HUES64 (cell line): ENCODE measurements at regions not wholly inside any gene's neighbourhood (a gene's known extent, or its start where the extent isn't known, plus 50 kb on each side); places are given as distances from the start of the nearest gene placed in this dataset.

Source experiments
- H3K27ac ChIP-seq: 2 replicates; pipeline ENCODE4 v1.7.0; 2013; ENCODE audit warnings: low read depth, low read length, inconsistent platforms
- H3K27me3 ChIP-seq: 2 replicates; pipeline ENCODE4 v1.6.1; 2013; ENCODE audit warnings: mild to moderate bottlenecking, low read length; ENCODE audit not compliant: insufficient read depth
- H3K36me3 ChIP-seq: 2 replicates; pipeline ENCODE4 v1.6.1; 2013; ENCODE audit warnings: mild to moderate bottlenecking, low read length; ENCODE audit not compliant: insufficient read depth
- H3K4me1 ChIP-seq: 2 replicates; pipeline ENCODE4 v1.6.1; 2013; ENCODE audit warnings: mild to moderate bottlenecking, low read length, moderate library complexity; ENCODE audit not compliant: insufficient read depth
- H3K4me3 ChIP-seq: 2 replicates; pipeline ENCODE4 v1.5.1; 2013; ENCODE audit warnings: mild to moderate bottlenecking, low read length, moderate library complexity
- H3K9ac ChIP-seq: 2 replicates; pipeline ENCODE4 v1.6.1; 2013; ENCODE audit warnings: mild to moderate bottlenecking, low read depth, low read length
- H3K9me3 ChIP-seq: 2 replicates; pipeline ENCODE4 v1.6.1; 2013; ENCODE audit warnings: low read depth, low read length; ENCODE audit not compliant: insufficient read depth
- WGBS: fragments of 150-250, 120-280 bp; methylation state at CpG from one replicate; pipeline ENCODE4 v1.1.7; 2013; ENCODE audit warnings: missing lambda C conversion rate; 5-methylcytosine and 5-hydroxymethylcytosine counted together

GRCh38 chr2:63785096-63785495, 56.6 kb upstream of the UGP2 start:
- Histone ChIP-seq H3K4me1 (peaks cover 35% of the 10 kb centered on the region), H3K4me3 (no peak overlapping the region), H3K36me3 (no peaks in the 10 kb centered on the region), H3K27ac (no peak overlapping the region), H3K9ac (no peak overlapping the region), H3K9me3 (no peaks in the 10 kb centered on the region), H3K27me3 (no peaks in the 10 kb centered on the region)
- no CpG with 5 or more reads among the region's 1 CpG for WGBS

DNA sequence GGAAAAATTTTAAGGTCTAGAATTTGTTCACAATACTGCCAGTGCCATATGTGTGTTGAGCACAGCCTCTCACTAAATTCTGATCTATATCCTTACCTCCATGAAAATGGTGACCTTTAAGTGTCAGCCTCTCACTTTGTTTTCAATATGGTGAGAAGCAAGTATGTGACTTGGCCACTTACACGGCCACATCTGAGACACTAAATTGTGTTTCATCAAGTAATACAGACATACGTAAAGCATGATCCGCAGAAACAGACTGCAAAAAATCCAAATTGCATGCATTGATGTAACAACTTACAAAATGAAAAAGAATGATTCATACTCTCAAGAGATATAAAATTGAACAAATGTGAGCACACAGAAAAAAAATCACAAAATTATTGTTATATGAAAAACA, 55.2 kb upstream of the UGP2 start:
- Histone ChIP-seq H3K27ac (no peak overlapping the region), H3K9ac (no peak overlapping the region), H3K4me1 (peaks cover 28% of the 10 kb centered on the region), H3K27me3 (no peaks in the 10 kb centered on the region), H3K4me3 (no peak overlapping the region), H3K9me3 (no peaks in the 10 kb centered on the region), H3K36me3 (no peaks in the 10 kb centered on the region)
- 97% methylated on average over 3 of the region's 3 CpGs for WGBS

DNA sequence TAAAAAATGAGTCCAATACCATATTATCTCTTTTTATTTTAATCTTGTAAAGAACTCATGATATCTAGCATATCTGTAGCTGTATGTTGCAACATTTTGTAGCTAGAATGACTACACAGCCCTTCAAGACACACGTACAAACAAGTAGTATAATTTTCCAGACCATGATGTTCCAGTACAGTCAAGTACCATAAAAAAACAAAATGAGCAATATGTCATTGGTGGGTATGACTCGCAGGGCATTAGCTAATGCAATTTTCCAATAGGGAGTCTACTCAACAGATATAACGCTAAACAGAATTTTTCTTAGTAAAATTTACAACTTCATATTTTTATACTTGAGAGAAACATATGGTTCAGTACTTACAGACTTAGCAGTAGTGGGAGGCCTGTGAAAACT, 53.6 kb upstream of the UGP2 start:
- no peaks in the 10 kb centered on the region for H3K36me3 ChIP-seq
- no peak overlapping the region for H3K27ac ChIP-seq
- 100% methylated on average over 2 of the region's 3 CpGs for WGBS
- H3K9me3 ChIP-seq: no peaks in the 10 kb centered on the region
- no peak overlapping the region for H3K4me3 ChIP-seq
- H3K9ac ChIP-seq: no peak overlapping the region
- H3K27me3 ChIP-seq: no peaks in the 10 kb centered on the region
- H3K4me1 ChIP-seq: peaks cover 26% of the 10 kb centered on the region

DNA sequence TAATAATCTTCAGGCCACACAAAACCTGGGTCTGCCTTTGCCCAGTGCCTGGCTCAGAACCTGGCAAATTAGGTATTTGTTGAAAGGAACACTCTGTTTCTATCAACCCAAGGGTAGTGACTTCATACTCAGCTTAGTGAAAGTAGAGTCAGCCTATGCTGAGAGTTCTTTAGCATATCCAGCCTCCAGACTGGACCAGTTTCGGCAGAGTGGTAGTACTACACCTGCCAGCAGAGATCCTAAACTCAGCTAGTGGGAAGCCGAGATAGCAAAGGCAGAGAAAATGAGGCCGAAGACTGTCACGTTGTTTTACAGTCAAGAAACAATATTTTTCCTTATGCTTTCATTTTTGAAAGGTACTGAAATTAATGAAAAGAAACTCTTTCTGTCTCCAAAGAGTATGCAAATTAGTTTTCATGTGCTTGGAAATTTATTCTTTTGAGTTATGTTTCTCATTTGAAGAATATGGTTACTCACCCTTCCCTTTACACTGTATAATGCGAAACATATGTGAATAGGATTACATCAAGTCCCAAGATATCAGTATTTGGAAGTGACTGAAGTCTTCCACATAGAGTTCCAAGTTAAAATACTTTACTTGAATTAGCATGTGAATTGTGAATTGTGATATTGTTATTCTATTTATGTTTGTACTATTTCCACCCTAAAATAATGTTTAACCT, 52.2 kb upstream of the UGP2 start:
- Histone ChIP-seq H3K36me3 (no peaks in the 10 kb centered on the region), H3K27ac (no peak overlapping the region), H3K4me3 (no peak overlapping the region), H3K27me3 (no peaks in the 10 kb centered on the region), H3K4me1 (peaks cover 24% of the 10 kb centered on the region), H3K9me3 (no peaks in the 10 kb centered on the region), H3K9ac (no peak overlapping the region)
- 92% methylated on average over 4 of the region's 5 CpGs for WGBS

DNA sequence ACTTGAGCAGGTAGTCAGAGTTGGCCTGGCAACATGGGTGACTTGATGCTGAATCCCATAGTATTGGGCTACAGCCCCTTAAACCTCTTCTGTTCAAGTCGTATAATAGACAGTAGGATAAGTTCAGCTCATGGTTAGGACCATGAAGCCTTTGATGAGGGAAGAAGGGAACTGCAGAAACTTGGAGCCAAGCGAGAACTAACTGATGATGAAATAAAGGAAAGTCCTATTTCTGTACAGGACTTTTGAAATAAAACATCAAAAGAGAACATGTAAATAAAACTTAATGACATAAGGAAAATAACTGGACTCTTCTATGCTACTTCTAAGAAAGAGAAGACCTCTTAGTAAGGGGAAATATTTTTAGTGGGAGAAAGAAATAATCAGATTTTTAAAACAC, 51.2 kb upstream of the UGP2 start:
- Histone ChIP-seq H3K36me3 (no peaks in the 10 kb centered on the region), H3K9me3 (no peaks in the 10 kb centered on the region), H3K4me3 (no peak overlapping the region), H3K9ac (no peak overlapping the region), H3K4me1 (peaks cover 14% of the 10 kb centered on the region), H3K27ac (no peak overlapping the region), H3K27me3 (no peaks in the 10 kb centered on the region)
- WGBS: 84% methylated on average over 2 of the region's 2 CpGs

GRCh38 chr2:63790906-63791305, 50.8 kb upstream of the UGP2 start:
- 56% methylated on average over 1 of the region's 1 CpG for WGBS

DNA sequence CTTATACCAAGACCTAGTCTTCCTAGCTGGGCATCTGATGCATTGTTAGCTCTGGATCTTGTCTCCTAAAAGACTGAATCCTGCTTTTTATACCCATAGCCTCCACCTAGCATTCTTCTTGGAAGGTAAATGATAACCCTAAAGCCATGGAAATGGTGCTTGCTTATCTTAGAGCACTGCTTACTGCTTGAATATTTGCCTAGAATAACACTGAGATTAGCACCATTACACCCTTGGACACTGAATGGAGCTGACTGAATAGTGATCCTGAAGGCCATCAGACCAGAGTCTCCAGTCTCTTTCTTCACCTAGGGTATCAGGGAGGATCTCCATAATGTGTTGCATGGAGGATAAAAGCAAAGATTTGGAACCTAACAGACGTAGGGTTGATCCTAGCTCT, 50.3 kb upstream of the UGP2 start:
- H3K36me3 ChIP-seq: no peaks in the 10 kb centered on the region
- no peaks in the 10 kb centered on the region for H3K9me3 ChIP-seq
- no CpG with 5 or more reads among the region's 1 CpG for WGBS
- no peak overlapping the region for H3K4me3 ChIP-seq
- H3K27me3 ChIP-seq: no peaks in the 10 kb centered on the region
- H3K27ac ChIP-seq: no peak overlapping the region
- no peak overlapping the region for H3K9ac ChIP-seq
- H3K4me1 ChIP-seq: peaks cover 11% of the 10 kb centered on the region; the same call in 1 of the 2 replicates

More at GRCh38 chr2:63790906-63791305, 50.8 kb upstream of the UGP2 start:
- Histone ChIP-seq H3K27ac (no peak overlapping the region), H3K4me1 (peaks cover 11% of the 10 kb centered on the region; the same call in 1 of the 2 replicates), H3K4me3 (no peak overlapping the region), H3K36me3 (no peaks in the 10 kb centered on the region), H3K9me3 (no peaks in the 10 kb centered on the region), H3K9ac (no peak overlapping the region), H3K27me3 (no peaks in the 10 kb centered on the region)
